GM19463 (cell line): ENCODE measurements at regions not wholly inside any gene's neighbourhood (a gene's known extent, or its start where the extent isn't known, plus 50 kb on each side); places are given as distances from the start of the nearest gene placed in this dataset.

ENCODE experiments used
- ATAC-seq: cut with Tn5 transposase; IDR thresholded peaks from one replicate; pipeline ENCODE4 v1.9.1; 2021; ENCODE audit warnings: mild to moderate bottlenecking, moderate library complexity; ENCODE audit not compliant: unreplicated experiment

DNA sequence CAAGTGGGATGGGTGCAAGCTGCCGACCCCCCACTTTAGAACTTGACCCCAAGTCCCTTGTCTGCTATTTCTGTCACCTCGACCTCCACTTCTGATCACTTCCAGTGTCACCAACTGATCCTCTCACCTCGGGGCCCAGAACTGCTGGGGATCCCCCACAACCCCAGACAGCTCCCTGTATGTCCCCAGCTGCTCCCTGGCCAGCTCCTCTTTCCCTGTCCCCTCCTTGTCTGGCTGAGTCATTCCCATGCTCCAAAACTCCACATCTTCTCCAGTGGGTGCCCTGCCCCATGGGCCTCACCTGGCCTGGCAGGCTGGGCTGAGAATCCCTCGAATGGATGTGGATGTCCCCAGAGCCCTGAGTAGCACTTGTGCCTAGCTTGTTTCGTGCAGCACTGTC, 154.3 kb upstream of the PCBD1 start:
- no peak for ATAC-seq

DNA sequence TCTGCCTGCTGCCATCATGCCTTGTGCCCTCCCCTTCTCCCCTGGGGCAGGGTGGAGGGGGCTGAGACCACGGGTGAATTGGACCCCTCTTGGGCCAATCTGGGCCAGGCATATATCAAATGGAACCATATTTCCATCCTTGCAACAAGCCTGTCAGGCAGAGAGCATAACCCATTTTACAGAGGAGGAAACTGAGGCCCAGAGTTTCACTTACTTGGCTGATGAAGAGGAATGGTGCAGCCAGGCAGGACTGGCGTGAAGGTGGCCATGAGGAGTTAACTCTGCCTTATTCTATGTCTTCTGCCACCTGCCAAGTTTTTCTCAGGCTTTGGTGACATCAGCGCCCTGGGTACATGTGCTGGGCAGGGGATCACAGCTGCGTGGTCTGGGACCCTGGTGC, 155.5 kb upstream of the PCBD1 start:
- ATAC-seq = no peak

DNA sequence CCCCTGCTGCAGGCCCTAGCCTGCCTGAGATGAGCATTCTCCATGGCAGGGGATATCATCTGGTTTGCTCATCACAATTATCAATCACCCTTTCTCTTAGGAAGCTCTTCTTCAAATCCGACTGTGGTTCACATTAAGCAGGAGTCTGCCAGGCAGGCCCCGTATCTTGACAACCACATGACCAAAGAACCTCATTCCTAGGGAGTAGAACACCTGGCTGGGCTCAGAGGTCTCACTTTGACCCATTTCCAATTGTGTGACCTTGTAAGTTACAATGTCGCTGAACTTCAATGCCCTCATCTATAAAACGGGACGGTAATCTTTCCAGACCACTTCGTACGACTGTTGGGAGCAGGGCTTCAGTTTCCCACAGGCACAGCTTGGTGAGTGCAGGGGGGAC, 156.4 kb upstream of the PCBD1 start:
- no peak for ATAC-seq

DNA sequence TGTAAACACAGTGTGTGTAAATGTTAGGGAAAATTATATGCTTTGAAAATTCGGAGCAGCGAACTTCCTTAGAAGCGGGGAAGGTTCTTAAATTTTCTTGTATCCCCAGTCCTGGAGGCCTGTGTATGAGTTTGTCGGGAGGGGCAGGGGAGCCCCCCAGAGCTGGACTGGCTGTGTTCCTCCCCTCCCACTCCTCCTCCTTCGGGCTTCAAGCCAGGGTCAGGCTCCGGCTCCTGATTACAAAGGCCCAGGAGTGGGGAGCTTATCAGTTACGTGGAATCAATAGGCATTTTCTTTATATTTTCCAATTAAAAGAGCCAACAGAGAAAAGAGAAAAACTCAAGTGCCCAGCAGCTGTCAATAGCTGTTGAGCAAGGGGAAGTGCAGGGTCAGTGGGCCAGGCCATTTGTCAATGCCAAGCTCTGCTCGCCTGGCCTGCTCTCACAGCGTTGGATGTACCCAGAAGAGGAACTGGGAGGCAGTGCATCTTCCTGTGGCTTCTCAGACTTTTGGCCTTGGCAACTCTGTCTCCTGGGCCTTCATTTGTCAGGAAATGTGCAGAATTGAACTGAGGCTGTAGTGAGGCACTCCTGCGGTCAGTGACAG, 156.9 kb upstream of the PCBD1 start:
- no peak for ATAC-seq

DNA sequence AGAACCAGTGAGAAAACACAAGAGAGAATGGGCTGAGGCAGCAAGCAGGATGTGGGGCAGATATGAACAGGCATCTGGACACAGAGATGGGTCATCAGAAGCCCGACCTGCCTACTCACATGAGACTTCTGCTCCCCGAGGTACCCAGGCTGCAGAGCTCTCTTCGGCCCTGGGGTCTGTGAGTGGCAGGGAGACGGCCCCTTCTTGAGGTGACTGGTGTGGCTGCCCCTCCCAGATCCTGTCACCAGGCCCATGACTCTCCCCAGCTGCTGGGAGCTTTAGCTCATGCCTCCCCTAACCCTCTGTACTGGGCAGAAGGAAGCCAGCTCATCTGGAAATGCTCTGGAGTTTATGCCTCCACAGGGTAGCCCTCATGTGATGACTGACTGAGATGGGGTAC, 157.6 kb upstream of the PCBD1 start:
- ATAC-seq = no peak

DNA sequence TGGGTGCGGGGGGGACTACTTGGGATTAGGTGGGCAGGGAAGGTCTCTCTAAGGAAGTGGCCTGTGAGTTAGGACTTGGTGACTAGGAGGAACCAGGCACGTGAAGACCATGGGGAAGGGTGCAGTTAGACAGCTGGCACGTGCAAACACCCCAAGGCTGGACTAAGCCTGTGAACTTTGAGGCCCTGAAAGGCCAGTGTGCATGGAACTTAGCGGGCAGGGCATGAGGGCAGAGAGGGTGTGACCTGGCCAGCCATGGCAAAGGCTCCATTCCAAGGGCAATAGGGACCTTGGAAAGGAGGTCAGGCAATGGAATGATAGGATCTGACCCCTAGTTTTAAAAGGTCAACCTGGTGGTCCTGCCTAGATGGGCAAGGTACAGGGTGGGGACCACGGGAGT, 158.4 kb upstream of the PCBD1 start:
- ATAC-seq = no peak

DNA sequence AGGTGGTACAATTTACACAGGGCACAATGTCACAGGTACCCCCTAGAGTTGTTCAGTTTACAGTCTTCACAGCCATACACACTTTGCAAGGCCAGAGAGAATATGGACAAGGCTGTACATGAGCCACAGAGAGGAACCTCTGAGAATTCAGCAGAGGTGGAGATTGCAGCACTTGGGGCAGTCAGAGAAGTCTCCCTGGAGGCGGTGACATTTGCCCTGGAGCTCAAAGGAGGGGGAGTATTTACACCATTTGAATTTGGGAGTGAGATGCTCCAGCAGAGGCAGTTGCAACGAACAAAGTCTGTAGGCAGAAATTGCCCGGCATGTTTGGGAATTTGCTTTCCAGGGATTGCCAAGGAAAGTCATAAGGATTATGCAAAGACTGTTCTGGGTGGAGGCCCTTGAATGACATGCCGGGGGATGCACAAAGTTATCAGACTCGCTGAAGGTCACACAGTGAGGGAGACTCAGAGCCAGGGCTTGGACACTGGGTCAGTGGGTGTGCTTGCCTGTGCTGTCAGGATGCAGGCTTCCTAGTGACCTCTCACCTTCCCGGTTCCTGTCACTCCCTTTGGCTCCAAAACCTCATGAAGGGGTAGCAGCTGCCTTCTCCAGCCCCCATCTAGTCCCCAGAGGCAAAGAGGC, 160.7 kb upstream of the PCBD1 start:
- ATAC-seq = no peak

DNA sequence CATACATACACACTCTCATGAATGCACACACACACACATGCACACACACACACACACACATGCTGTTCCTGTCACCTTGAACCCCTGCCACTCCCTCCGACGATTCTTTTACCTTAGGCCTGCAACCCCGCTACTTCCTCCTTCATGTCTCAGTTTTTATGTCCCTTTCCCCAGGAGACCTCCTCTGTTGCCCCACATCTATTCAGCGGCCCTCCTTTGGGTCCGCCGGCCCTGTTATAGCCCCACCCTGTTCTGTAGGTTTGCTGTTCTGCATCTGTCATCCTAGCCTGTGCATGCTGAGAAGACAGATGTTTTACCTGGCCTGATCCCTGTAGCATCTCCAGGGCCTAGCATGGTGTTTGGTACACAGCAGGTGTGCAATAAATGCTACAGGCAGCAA, 161.6 kb upstream of the PCBD1 start:
- no peak for ATAC-seq

DNA sequence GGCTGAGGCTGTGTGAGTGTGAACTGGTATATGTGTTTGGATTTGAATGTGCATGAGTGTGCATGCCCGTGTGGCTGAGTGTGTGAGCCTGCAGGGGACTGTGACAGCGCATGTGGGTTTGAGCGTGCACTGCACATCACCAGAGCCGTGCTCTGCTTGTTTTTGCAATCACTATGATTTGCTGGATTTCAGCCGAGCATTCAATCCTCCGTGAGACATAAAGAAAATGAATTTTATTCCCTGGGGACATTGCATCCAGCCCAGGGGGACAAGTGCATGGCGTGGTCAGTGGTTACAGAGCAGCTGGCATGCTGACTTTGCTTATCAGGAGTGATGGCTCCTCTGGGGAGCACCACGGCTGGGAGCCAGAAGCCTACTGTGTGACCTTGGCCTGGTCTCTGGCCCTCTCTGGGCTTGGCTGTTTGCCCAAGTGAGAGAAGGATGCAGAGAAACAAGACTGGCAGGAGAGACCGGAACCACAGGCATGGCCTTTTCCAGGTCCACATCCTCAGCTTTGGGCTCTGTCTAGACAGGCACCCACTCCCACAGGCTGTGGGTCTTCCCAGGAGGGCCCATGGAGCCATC, 160.2 kb upstream of the UNC5B start:
- no peak for ATAC-seq

DNA sequence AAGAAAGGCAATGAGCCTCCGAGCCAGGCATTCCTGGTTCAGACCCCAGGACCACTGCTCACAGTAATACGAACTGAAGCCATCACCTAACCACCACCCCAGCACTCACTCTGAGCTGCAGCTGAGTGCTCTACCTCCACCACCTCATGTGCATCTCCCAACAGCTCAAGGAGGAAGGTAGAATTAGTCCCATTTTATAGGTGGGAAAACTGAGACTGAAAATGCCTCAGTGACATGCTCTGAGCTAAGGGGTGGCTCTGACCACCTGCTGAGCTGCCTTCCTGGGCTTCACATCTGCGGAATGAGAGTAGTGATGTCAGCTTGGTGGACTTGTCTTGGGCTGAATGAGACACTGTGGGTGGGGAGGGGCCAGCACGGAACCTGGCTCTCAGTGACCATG, 159.7 kb upstream of the UNC5B start:
- no peak for ATAC-seq

DNA sequence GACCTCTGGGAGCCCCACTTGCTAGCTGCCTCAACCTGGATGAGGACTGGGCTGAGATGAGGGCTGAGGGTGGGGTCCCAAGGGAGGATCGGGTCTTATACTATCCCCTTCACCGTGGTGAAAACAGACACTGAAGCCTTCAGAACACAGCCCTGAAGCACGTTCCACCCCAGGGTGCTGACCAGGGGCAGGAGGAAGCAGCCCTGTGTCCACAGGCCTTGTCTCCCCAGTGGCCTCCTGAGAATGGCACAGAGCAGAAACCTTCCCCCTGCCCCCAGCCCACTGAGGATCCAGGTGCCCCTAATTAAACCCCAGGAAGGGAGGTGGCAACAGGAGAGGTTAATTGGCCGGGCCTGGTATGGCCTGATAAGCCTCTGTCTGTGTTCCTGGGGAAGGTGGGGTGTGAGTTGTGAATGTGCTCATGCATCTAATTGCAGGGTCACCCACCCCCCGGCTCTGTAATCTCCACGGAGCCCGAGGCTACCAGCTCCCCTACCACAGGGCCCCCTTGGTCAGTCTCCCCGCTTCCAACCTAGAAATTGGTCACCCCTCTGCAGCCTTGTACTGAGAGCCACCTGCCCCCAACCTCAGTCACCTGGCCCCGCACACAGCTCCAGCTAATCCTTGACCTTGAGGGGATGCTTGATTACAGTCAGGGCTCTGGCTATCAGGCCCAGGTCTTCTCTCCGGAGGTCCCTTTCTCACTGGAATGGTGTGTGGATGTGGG, 159.0 kb upstream of the UNC5B start:
- no peak for ATAC-seq

DNA sequence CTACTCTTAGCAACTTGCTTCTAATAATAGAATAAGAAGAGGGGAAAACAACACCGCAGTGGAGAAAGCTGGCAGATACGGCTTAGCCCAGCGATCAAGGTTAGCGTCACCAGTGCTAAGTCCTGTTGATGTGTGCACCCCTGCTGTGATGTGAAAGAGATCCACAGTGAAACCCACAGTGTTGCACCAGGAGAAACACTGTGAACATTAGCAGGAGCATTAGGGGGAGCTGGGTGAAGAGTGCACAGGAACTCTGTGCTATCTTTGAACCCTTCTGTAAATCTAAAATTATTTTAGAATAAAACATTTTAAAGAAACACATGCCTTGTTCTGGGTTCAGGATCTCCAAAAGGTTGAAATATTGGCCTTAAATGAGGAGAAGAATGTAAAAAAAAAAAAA, 154.1 kb upstream of the UNC5B start:
- no peak for ATAC-seq

DNA sequence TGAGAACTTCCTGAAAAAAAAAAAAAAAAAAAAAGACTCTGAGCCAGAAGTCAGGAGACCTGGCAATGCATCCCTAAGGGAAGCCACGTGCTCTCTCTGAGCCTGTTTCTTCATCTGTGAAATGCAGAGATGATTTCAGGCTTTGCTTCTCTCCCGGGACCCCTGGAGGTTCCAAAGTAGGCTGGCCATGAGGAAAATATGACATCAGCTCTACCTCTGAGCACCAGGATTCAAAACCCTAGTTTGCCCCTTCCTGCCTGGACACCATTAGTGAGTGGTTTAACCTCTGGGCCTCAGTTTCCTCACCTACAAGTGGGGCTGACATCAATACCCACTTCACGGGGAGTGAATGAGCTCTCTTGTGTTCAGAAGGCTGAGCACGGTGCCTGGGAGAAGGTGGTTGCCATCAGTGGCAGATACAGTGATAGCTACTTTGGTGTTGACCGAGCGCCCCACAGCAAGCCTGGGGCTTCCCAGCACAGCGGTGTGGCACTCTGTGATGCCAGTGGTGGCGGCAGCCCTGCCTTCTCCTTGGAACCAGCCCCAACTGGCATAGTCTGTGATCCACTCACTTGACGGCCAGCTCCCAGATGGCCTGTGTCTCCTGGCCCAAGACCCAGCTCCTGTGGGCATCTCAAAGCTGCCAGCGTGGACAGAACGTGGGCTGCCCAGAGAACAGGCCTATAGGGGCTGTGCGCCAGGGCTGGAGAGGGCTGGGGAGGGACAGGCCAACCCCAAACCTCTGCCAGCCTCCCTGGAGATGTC, 153.1 kb upstream of the UNC5B start:
- ATAC-seq = no peak

DNA sequence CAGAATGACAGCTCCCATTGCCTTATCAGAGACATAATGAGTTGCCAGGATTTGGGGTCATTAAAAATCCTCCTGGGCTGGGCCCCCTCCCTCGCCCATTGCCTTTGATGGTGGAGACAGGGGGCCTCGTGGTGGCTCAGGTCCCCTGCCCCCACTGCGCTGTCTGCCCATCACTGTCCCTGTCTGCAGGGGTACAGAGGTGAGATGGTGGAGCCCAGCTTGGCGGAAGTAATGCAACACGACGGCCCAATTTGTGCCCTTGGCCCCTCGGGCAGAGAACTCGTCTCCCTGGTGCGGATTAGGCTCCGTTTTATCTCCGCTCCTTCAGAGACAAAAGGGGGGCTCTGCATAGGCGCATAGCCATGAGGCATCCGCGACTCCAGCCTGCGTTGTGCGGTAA, 152.4 kb upstream of the UNC5B start:
- ATAC-seq = no peak

DNA sequence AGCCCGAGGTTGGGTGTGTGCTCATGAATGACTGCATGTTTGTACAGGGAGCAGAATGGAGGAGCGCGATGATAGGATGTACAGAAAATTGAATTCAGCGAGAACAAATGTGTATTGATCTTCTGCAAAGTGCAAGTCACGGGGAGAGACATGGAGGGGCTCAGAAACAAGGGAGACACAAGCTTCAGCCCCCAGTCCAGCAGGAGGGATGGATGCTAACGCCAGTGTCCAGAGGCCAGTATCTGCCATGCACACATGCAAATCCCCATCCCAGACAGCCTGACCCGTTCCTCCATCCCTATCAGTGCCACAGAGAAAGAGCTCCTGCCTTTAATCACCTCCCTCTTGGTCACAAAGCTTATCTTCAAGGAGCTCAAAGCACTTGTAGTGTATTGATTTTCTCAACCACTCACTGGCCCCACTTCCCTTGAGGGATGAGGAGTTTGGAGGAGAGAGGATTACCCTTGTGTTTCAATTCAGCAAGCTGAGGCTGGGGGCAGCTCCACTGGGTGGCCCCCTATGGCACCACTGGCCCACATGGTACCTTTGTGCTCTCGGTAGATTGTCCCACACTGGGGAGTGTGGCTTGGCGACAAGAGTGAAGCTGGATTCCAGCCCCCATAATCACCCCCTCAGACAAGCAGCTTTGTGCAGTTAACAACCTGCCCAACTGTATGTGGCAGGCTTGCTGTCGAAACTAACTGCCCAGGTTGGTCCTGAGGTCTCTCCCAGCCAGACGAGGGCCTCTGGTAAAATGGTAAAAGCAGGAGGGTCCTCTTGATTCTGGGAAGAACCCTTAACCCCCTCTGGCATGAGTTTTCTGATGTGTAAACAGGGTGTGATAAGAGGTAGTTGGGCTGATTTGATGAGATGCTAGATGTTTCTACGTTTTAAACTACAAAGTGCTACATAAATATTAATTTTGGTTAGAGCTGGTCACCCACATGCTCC, 151.6 kb upstream of the UNC5B start:
- no peak for ATAC-seq

DNA sequence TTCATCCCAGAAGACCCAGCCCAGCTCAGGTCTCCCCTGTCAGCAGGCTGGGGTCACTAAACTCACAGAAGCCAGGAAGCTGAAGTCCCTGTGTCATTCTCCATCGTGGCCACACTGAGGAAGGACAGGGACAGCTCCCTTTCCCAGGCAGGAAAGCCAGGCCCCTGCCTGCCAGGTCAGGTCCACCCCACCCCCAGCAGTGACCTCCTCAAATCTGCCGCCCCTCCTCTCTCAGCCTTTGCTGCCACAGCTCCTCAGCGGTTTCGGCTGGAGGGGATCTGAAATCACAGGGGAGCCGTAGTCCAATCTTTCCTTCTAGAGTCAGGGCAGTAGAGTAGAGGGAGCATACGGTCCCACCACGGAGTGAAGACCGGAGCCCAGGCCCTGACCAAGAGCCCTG, 150.9 kb upstream of the UNC5B start:
- ATAC-seq = no peak

DNA sequence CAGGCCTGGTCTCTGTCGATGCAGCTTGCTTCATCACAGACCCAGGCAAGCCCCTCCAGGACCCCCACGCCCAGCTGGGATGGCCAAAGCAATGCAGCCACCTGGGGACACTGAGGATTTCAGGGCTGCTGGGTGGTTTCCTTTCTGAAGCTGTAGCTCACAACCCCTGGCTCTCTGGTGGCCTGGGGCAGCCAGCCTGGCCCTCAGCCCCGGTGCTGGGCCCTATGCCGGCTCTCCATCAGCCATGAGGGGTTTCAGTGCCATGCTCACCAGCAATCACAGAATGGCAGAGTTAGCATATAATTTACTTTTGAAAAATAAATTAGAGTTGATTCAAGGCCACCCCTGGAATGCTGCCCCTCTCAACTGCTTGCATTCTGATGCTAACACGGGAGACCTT, 150.2 kb upstream of the UNC5B start:
- ATAC-seq = no peak

DNA sequence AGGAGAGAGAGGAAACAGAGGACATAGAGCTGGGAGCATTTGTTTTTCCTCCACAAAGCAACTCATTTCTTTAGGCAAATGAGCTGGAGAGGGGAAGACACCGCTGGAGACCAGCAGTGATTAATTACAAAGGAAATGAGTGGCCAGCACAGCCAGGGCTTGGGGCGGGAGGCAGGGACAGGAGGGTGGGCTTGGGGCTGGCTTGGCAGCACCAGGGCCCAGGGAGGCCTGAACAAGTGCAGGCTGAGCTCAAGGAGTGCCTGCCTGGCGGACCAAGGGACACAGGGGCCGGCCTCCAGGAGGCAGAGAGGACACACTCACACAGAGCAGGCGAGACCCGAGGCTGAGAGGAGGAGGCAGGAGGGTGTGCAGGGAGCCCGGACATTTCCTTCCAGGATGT, 149.0 kb upstream of the UNC5B start:
- ATAC-seq = no peak

DNA sequence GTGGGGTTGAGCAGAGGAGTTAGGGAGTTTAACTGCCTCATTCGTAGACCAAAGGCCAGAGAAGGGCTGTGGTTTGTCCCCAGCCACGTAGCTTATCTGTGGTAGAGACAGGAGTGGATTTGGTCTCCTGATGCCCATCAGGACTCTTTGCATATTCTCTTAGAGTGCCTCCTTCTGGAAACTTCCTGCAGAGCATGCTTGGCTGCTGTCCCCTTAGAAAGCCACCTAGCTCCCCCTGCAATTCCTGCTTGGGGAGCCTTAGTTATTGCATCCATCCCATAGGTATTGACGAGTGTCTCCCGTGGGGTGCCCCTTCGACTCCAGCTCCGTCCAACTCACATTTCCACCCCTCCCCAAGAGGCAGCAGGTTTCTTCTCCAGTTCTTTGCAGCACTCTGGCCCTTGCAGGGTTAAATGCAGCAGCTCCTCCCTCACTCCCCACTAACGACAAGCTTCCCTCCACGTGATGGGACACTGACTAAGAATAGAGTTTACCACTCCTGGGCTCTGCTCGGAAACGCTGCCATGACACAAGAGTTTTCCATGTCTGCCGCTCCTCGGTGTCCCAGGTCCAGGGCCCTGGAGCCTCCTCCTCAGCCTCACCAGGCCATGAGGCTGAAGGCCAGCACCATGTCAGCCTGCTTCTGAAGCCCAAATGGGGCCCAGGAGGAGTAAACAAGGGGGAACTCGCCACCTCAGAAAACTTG, 147.8 kb upstream of the UNC5B start:
- no peak for ATAC-seq

DNA sequence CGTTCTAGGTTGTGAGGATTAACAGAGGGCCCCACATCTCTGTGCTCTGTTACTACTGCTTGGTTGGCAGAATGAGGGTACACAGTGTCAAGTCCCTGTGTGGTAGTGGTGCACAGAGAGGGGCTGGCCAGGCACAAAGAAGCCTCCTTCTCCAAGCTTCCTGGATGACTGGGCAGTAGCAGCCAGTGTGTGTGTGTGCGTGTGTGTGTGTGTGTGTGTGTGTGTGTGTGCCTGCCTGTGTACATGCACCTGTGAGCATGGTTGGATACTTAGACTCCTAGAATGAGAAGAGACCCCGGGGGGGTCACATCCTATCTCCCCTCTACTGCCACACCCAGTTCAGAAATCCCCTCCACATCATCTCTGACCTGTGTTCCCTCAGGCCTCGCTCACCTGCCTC, 146.7 kb upstream of the UNC5B start:
- ATAC-seq = no peak
